Kasumi-1 (cell line): ENCODE measurements at regions not wholly inside any gene's neighbourhood (a gene's known extent, or its start where the extent isn't known, plus 50 kb on each side); places are given as distances from the start of the nearest gene placed in this dataset.
"Not testable (repeated sequence)": the region's sequence is repeated elsewhere in the genome, so short reads cannot be mapped to it uniquely, and the experiment has no call there.

Source experiments
- DNase-seq, 2 experiments: peaks; one replicate each; lab custom pipeline; 2025; lab: John Stamatoyannopoulos, UW

GRCh38 chr18:28267878-28268625 is 91.1 kb upstream of the CDH2 start:
- DNase-seq, result no peak

GRCh38 chr18:28267276-28267675 is 90.3 kb upstream of the CDH2 start:
- no peak for DNase-seq

DNA sequence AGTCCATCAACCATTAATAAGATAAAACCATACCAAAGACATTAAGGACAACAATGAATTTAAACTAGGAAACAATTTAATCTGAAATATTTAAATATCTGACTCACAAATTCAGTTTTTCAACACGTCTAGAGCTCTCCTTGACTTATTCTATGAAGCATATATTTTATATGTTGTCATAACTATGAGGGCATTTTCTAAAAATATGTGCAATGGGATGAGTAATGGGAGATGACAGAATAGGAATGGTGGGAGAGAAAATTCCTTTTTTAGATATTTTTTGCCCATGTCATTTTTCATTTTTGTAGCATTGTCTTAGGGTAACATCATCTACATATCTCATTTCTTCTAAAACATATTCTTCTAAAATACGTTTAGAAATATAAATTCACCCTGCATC is 79.2 kb upstream of the CDH2 start:
- DNase-seq, result no peak

DNA sequence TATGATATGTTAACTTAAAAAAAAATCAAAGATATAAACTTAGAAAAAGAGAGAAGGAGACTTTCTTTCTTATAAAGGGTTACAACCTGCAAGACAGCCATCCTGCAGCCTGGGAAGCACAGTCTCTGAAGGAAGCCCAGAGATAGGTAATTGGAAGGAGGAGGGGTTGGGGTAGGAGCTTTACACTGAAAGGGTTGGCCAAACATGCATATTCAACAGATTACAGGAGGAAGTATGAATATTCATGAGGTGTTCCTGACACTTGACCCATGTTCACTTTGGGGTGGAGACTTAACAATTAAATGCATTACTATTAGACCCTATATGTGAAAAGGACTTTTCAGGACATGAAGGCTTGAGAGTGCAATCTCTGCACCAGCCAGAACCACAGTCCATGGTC is 71.7 kb upstream of the CDH2 start:
- DNase-seq, result no peak

DNA sequence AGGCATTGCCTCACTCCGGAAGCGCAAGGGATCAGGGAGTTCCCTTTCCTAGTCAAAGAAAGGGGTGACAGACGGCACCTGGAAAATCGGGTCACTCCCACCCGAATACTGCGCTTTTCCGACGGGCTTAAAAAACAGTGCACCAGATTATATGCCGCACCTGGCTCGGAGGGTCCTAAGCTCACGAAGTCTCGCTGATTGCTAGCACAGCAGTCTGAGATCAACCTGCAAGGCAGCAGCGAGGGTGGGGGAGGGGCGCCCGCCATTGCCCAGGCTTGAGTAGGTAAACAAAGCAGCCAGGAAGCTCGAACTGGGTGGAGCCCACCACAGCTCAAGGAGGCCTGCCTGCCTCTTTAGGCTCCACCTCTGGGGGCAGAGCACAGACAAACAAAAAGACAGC is 63.7 kb upstream of the CDH2 start:
- DNase-seq, result not testable (repeated sequence)

DNA sequence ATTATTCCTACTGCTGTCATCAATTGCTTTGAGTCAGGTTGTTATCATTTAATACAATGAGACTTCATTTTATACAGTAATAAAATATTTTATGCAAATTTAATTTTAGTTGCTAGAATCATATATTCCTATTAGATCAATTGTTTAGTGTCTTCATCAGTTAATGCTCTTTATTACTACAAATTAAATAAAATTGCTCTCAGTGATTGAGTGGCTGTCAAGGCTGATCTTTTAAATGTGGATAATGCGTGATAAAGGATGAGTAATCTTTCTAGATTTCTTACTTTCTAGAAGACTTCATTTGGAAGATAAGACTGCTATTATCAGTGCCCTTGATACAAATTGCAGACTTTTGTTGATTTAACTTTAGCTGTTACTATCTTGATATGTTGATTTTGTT is 59.6 kb upstream of the CDH2 start:
- no peak for DNase-seq
